Activated CD8-positive, alpha-beta memory T cell treated with anti-CD3 and anti-CD28 coated beads for 36 hours (primary cell): ENCODE measurements at regions not wholly inside any gene's neighbourhood (a gene's known extent, or its start where the extent isn't known, plus 50 kb on each side); places are given as distances from the start of the nearest gene placed in this dataset.

Source experiments
- CTCF ChIA-PET: fragments of 350-600 bp; sonication (Branson Sonifier 250); formaldehyde crosslinking; loops from one replicate; lab custom pipeline; 2021; ENCODE audit warnings: antibody characterized with exemption; lab: Charles Lee
- POLR2A ChIA-PET: fragments of 350-600 bp; sonication (Branson Sonifier 250); formaldehyde crosslinking; loops from one replicate; lab custom pipeline; 2021; ENCODE audit warnings: antibody characterized with exemption; lab: Charles Lee

- POLR2A ChIA-PET = no interaction called here
- CTCF ChIA-PET = no interaction called here
Measured at GRCh38 chr14:94998685-94999084, 158.6 kb downstream of the DICER1 start.

- CTCF ChIA-PET = no interaction called here
- POLR2A ChIA-PET = no interaction called here
Measured at GRCh38 chr14:94998110-94998509, 159.2 kb downstream of the DICER1 start.

- ChIA-PET POLR2A (no interaction called here), CTCF (no interaction called here)
Measured at GRCh38 chr14:94995551-94995950, 161.8 kb downstream of the DICER1 start.

- ChIA-PET CTCF (no interaction called here), POLR2A (no interaction called here)
Measured at GRCh38 chr14:94994245-94994644, 163.1 kb downstream of the DICER1 start.

- ChIA-PET CTCF (no interaction called here), POLR2A (no interaction called here)
Measured at GRCh38 chr14:94992046-94992445, 165.3 kb downstream of the DICER1 start.

- ChIA-PET POLR2A (no interaction called here), CTCF (interaction anchor here (0.7 kb wide), 1 partner anchor 1763 kb away, joined by 3 read pairs; no protein-coding TSS in a partner anchor)
Measured at GRCh38 chr14:94989946-94990345, 167.4 kb downstream of the DICER1 start.

- CTCF ChIA-PET = no interaction called here
- POLR2A ChIA-PET = no interaction called here
Measured at GRCh38 chr14:94989417-94989816, 167.9 kb downstream of the DICER1 start.

GRCh38 chr14:94987409-94987808 lies 169.9 kb downstream of the DICER1 start:
- POLR2A ChIA-PET = no interaction called here
- CTCF ChIA-PET = no interaction called here

GRCh38 chr14:94979891-94980290 lies 177.4 kb downstream of the DICER1 start:
- ChIA-PET POLR2A (no interaction called here), CTCF (no interaction called here)

GRCh38 chr14:94977016-94977415 lies 180.3 kb downstream of the DICER1 start:
- ChIA-PET CTCF (no interaction called here), POLR2A (no interaction called here)

- POLR2A ChIA-PET = no interaction called here
- CTCF ChIA-PET = no interaction called here
Measured at GRCh38 chr14:94975366-94975765, 182.0 kb downstream of the DICER1 start.

GRCh38 chr14:94974893-94975292 lies 182.4 kb downstream of the DICER1 start:
- ChIA-PET CTCF (no interaction called here), POLR2A (no interaction called here)

- CTCF ChIA-PET = no interaction called here
- POLR2A ChIA-PET = no interaction called here
Measured at GRCh38 chr14:94974422-94974821, 182.9 kb downstream of the DICER1 start.

GRCh38 chr14:94971750-94972149 lies 185.6 kb downstream of the DICER1 start:
- CTCF ChIA-PET = no interaction called here
- POLR2A ChIA-PET = no interaction called here

- ChIA-PET POLR2A (no interaction called here), CTCF (no interaction called here)
Measured at GRCh38 chr14:94970941-94971730, 186.2 kb downstream of the DICER1 start.

- POLR2A ChIA-PET = no interaction called here
- CTCF ChIA-PET = no interaction called here
Measured at GRCh38 chr14:94969766-94970165, 187.6 kb downstream of the DICER1 start.

- CTCF ChIA-PET = no interaction called here
- POLR2A ChIA-PET = no interaction called here
Measured at GRCh38 chr14:94966868-94967267, 190.5 kb downstream of the DICER1 start.

- CTCF ChIA-PET = no interaction called here
Measured at GRCh38 chr14:94966344-94966743, 191.0 kb downstream of the DICER1 start.

GRCh38 chr14:94965551-94966313 lies 191.6 kb downstream of the DICER1 start:
- CTCF ChIA-PET = no interaction called here
- POLR2A ChIA-PET = no interaction called here

More at GRCh38 chr14:94966344-94966743, 191.0 kb downstream of the DICER1 start:
- POLR2A ChIA-PET = no interaction called here

GRCh38 chr14:94964931-94965330 lies 192.4 kb downstream of the DICER1 start:
- ChIA-PET CTCF (no interaction called here), POLR2A (no interaction called here)

- CTCF ChIA-PET = no interaction called here
- POLR2A ChIA-PET = no interaction called here
Measured at GRCh38 chr14:94964181-94964580, 193.1 kb downstream of the DICER1 start.
